ENCODE measurements at regions not wholly inside any gene's neighbourhood (a gene's known extent, or its start where the extent isn't known, plus 50 kb on each side); places are given as distances from the start of the nearest gene placed in this dataset.

DNA sequence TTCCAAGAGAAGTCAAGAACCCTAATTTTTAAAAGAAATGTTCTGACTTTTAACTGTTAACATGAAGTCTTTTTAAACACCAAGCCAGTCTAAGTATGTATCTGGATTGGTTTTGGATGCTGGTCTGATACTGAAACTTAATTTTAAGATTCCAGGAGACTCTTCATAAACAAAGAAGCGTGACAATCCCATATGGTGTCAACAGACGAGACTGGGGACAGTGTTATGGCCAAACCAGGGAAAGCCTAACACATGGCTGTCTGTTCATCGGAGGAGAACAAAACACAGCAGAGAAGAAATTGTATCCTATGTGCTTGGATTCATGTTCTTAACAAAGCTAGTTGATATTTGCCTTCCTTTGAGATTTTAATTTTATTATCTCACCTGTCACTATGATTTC lies 80.5 kb upstream of the UPP2 start:
- no peak for FAIRE-seq
- TF ChIP-seq GATA2 (IDR thresholded peaks at IDR 0.05; ENCODE audit: insufficient read depth, insufficient read length, low read depth, low read length), result no peak
- no peak for TF ChIP-seq POLR2AphosphoS5 (IDR thresholded peaks at IDR 0.05; ENCODE audit: insufficient read depth, low read depth, low read length)
- no peak for TF ChIP-seq POLR2A (IDR thresholded peaks at IDR 0.05; ENCODE audit: low read depth, low read length)
- TF ChIP-seq MAX (IDR thresholded peaks at IDR 0.05; ENCODE audit: insufficient read depth, insufficient read length), result no peak
- TF ChIP-seq CTCF (IDR thresholded peaks at IDR 0.05; ENCODE audit: extremely low read depth in 1 of 2, insufficient read depth in 1 of 2, low read depth in 1 of 2, low read length in 2 of 2), result no peak
- TF ChIP-seq MYC (IDR thresholded peaks at IDR 0.05; ENCODE audit: low read depth, low read length), result no peak
- TF ChIP-seq JUN (IDR thresholded peaks at IDR 0.05; ENCODE audit: borderline replicate concordance, insufficient read depth, insufficient read length, low read depth), result no peak
- TF ChIP-seq EZH2 (IDR thresholded peaks at IDR 0.05; ENCODE audit: borderline replicate concordance, low read depth, low read length, severe bottlenecking), result no peak
- TF ChIP-seq FOS (IDR thresholded peaks at IDR 0.05; ENCODE audit: borderline replicate concordance, insufficient read depth, low read length), result no peak
- ChIA-PET CTCF (interaction anchor here (3.7 to 5.1 kb wide), 2 partner anchors 13 to 732 kb away, joined by 75 to 207 read pairs; no protein-coding TSS in a partner anchor), POLR2A (no interaction called here)
- Histone ChIP-seq H3K4me2 (ENCODE audit: insufficient read depth, low read length) (no peak overlapping the region), H2AFZ (ENCODE audit: low read depth, low read length) (no peak overlapping the region), H4K20me1 (replicated peaks; ENCODE audit: control insufficient read depth, extremely low read depth, insufficient read depth, low read length) (no peaks in the 10 kb centered on the region), H3K9ac (replicated peaks; ENCODE audit: extremely low read depth, insufficient read depth, low read length) (no peak overlapping the region), H3K27ac (ENCODE audit: insufficient read depth, low read depth, low read length) (no peak overlapping the region), H3K36me3 (ENCODE audit: control insufficient read depth in 2 of 2, extremely low read depth in 1 of 2, insufficient read depth in 2 of 2, low read length in 2 of 2) (no peaks in the 10 kb centered on the region), H3K4me1 (ENCODE audit: control insufficient read depth, extremely low read depth, insufficient read depth, low read length) (no peaks in the 10 kb centered on the region), H3K79me2 (ENCODE audit: control insufficient read depth, insufficient read depth, low read length) (no peaks in the 10 kb centered on the region), H3K9me3 (replicated peaks; ENCODE audit: control insufficient read depth, insufficient read depth, low read length) (no peaks in the 10 kb centered on the region), H3K4me3 (replicated peaks in 1 of 3; ENCODE audit: insufficient read depth in 1 of 3, low read depth in 1 of 3, low read length in 3 of 3) (no peak overlapping the region), H3K27me3 (ENCODE audit: control insufficient read depth in 2 of 2, insufficient read depth in 2 of 2, low read length in 2 of 2) (peaks cover 8 to 13% of the 10 kb centered on the region in 2 experiments), H3K9me1 (replicated peaks; ENCODE audit: control insufficient read depth, extremely low read depth, insufficient read depth, low read length) (no peaks in the 10 kb centered on the region)
- BruUV-seq (replicated peaks), result no TSS peak
- DNase-seq (ENCODE audit: low read depth, low spot score), result no peak
- intact Hi-C loops (cut with micrococcal nuclease) (no loop called here), dilution Hi-C loops (cut with MboI; ENCODE audit: extremely low pct_ligation_motif_present, low sequenced_read_pairs) (loop anchor here (25.0 kb wide), 1 partner anchor 234 kb away; no protein-coding TSS in a partner anchor)

Measured in endothelial cell of umbilical vein (primary cell).